MM.1S (cell line): ENCODE measurements at regions not wholly inside any gene's neighbourhood (a gene's known extent, or its start where the extent isn't known, plus 50 kb on each side); places are given as distances from the start of the nearest gene placed in this dataset.
"Not testable (repeated sequence)": the region's sequence is repeated elsewhere in the genome, so short reads cannot be mapped to it uniquely, and the experiment has no call there.

ENCODE experiments used
- DNase-seq: peaks from one replicate; pipeline ENCODE4 v3.0.0-alpha.2; 2015
- H2AFZ ChIP-seq: fragments of 300-600 bp; sonication (generic); 2 replicates; pipeline ENCODE4 v1.6.0; 2016; ENCODE audit warnings: antibody characterized with exemption, low read length
- H3F3A ChIP-seq: fragments of 300-600 bp; sonication (generic); 2 replicates; pipeline ENCODE4 v1.6.1; 2016; ENCODE audit warnings: mild to moderate bottlenecking, antibody characterized with exemption, low read length, moderate library complexity, mixed read lengths; ENCODE audit not compliant: insufficient read depth
- H3K27ac ChIP-seq: fragments of 300-600 bp; sonication (generic); 2 replicates; pipeline ENCODE4 v1.5.1; 2016; ENCODE audit warnings: mild to moderate bottlenecking, low read length
- H3K27me3 ChIP-seq: fragments of 300-600 bp; sonication (generic); replicated peaks from 2 replicates; pipeline ENCODE4 v1.6.0; 2016; ENCODE audit warnings: low read length; ENCODE audit not compliant: insufficient read depth
- H3K36me3 ChIP-seq: fragments of 300-600 bp; sonication (generic); replicated peaks from 2 replicates; pipeline ENCODE4 v1.6.1; 2016; ENCODE audit warnings: mild to moderate bottlenecking, low read length, mixed read lengths; ENCODE audit not compliant: insufficient read depth
- H3K4me1 ChIP-seq: fragments of 300-600 bp; sonication (generic); 2 replicates; pipeline ENCODE4 v1.6.1; 2016; ENCODE audit warnings: low read length, mixed read lengths
- H3K4me2 ChIP-seq: fragments of 300-600 bp; sonication (generic); 2 replicates; pipeline ENCODE4 v1.6.0; 2016; ENCODE audit warnings: low read depth, low read length
- H3K4me3 ChIP-seq: fragments of 300-600 bp; sonication (generic); 2 replicates; pipeline ENCODE4 v1.5.1; 2016; ENCODE audit warnings: low read length, mixed read lengths
- H3K79me2 ChIP-seq: fragments of 300-600 bp; sonication (generic); 2 replicates; pipeline ENCODE4 v1.6.1; 2016; ENCODE audit warnings: mixed run types, low read length, mixed read lengths
- H3K9ac ChIP-seq: fragments of 300-600 bp; sonication (generic); 2 replicates; pipeline ENCODE4 v1.6.1; 2016; ENCODE audit warnings: low read length, mixed read lengths
- H3K9me2 ChIP-seq: fragments of 300-600 bp; sonication (generic); replicated peaks from 2 replicates; pipeline ENCODE4 v1.6.1; 2016; ENCODE audit warnings: mild to moderate bottlenecking, low read length, mixed read lengths; ENCODE audit not compliant: insufficient read depth
- H3K9me3 ChIP-seq: fragments of 300-600 bp; sonication (generic); replicated peaks from 2 replicates; pipeline ENCODE4 v1.6.1; 2016; ENCODE audit warnings: mild to moderate bottlenecking, low read length, mixed read lengths; ENCODE audit not compliant: insufficient read depth
- H4K20me1 ChIP-seq: fragments of 300-600 bp; sonication (generic); 2 replicates; pipeline ENCODE4 v1.6.1; 2016; ENCODE audit warnings: mild to moderate bottlenecking, low read length, moderate library complexity, mixed read lengths; ENCODE audit not compliant: insufficient read depth

DNA sequence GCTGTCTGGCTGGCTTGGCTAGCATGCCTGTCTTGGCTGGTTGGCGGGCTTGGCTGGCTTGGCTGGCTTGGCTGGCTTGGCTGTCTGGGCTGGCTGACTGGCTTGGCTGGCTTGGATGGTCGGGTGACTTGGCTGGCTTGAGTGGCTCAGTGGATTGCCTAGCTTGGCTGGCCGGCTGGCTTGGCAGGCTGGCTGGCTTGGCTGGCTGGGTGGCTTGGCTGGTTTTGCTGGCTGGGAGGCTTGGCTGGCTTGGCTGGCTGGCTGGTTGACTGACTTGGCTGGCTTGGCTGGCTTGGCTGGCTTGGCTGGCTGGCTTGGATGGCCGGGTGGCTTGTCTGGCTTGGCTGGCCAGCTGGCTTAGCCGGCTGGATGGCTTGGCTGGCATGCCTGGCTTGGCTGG, 2828.4 kb downstream of the RPIA start:
- H4K20me1 ChIP-seq, H3K4me1 ChIP-seq, H3K9me3 ChIP-seq, H3F3A ChIP-seq, H3K9ac ChIP-seq, H3K27me3 ChIP-seq, H3K9me2 ChIP-seq, H3K36me3 ChIP-seq, H3K4me2 ChIP-seq, H3K4me3 ChIP-seq, H3K79me2 ChIP-seq, H3K27ac ChIP-seq, H2AFZ ChIP-seq, DNase-seq: not testable (repeated sequence)

DNA sequence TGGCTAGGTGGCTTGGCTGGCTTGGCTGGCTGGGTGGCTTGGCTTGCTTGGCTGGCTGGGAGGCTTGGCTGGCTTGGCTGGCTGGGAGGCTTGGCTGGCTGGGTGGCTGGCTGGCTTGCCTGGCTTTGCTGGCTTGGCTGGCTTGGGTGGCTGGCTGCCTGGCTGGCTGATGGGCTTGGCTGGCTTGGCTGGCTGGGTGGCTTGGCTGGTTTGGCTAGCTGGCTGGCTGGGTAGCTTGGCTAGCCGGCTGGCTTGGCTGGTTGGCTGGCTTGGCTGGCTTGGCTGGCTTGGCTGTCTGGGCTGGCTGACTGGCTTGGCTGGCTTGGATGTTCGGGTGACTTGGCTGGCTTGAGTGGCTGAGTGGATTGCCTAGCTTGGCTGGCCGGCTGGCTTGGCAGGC, 2829.1 kb downstream of the RPIA start:
- H3K9me3 ChIP-seq, H3K9ac ChIP-seq, H3K4me2 ChIP-seq, DNase-seq, H3K27ac ChIP-seq, H4K20me1 ChIP-seq, H3K79me2 ChIP-seq, H3K4me3 ChIP-seq, H3F3A ChIP-seq, H2AFZ ChIP-seq, H3K9me2 ChIP-seq, H3K4me1 ChIP-seq, H3K27me3 ChIP-seq, H3K36me3 ChIP-seq: not testable (repeated sequence)

DNA sequence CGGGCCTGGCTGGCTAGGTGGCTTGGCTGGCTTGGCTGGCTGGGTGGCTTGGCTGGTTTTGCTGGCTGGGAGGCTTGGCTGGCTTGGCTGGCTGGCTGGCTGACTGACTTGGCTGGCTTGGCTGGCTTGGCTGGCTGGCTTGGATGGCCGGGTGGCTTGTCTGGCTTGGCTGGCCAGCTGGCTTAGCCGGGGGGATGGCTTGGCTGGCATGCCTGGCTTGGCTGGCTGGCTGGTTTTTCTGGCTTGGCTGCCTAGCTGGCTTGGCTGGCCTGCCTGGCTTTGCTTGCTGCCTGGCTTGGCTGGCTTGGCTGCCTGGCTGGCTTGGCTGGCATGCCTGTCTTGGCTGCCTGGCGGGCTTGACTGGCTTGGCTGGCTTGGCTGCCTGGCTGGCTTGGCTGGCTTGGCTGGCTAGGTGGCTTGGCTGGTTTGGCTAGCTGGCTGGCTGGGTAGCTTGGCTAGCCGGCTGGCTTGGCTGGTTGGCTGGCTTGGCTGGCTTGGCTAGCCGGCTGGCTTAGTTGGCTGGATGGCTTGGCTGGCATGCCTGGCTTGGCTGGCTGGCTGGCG, 2829.6 kb downstream of the RPIA start:
- H3K27ac ChIP-seq, H3K79me2 ChIP-seq, H3K4me2 ChIP-seq, H3K9me3 ChIP-seq, H3K4me1 ChIP-seq, H3K9ac ChIP-seq, H3F3A ChIP-seq, DNase-seq, H3K9me2 ChIP-seq, H4K20me1 ChIP-seq, H3K4me3 ChIP-seq, H3K36me3 ChIP-seq, H2AFZ ChIP-seq, H3K27me3 ChIP-seq: not testable (repeated sequence)

DNA sequence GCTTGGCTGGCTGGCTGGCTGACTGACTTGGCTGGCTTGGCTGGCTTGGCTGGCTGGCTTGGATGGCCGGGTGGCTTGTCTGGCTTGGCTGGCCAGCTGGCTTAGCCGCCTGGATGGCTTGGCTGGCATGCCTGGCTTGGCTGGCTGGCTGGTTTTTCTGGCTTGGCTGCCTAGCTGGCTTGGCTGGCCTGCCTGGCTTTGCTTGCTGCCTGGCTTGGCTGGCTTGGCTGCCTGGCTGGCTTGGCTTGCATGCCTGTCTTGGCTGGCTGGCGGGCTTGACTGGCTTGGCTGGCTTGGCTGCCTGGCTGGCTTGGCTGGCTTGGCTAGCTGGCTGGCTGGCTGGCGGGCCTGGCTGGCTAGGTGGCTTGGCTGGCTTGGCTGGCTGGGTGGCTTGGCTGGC, 2830.5 kb downstream of the RPIA start:
- H3K9ac ChIP-seq, H3K4me1 ChIP-seq, H3K27me3 ChIP-seq, H3K4me3 ChIP-seq, H3K4me2 ChIP-seq, DNase-seq, H3K79me2 ChIP-seq, H3K36me3 ChIP-seq, H3F3A ChIP-seq, H3K9me3 ChIP-seq, H3K9me2 ChIP-seq, H2AFZ ChIP-seq, H3K27ac ChIP-seq, H4K20me1 ChIP-seq: not testable (repeated sequence)

DNA sequence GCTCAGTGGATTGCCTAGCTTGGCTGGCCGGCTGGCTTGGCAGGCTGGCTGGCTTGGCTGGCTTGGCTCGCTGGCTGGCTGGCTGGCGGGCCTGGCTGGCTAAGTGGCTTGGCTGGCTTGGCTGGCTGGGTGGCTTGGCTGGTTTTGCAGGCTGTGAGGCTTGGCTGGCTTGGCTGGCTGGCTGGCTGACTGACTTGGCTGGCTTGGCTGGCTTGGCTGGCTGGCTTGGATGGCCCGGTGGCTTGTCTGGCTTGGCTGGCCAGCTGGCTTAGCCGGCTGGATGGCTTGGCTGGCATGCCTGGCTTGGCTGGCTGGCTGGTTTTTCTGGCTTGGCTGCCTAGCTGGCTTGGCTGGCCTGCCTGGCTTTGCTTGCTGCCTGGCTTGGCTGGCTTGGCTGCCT, 2831.4 kb downstream of the RPIA start:
- not testable (repeated sequence) for H3K9ac ChIP-seq, H4K20me1 ChIP-seq, DNase-seq, H3K79me2 ChIP-seq, H3K4me1 ChIP-seq, H3K4me3 ChIP-seq, H3K4me2 ChIP-seq, H3K27me3 ChIP-seq, H3K36me3 ChIP-seq, H3K27ac ChIP-seq, H3F3A ChIP-seq, H3K9me2 ChIP-seq, H2AFZ ChIP-seq, H3K9me3 ChIP-seq

DNA sequence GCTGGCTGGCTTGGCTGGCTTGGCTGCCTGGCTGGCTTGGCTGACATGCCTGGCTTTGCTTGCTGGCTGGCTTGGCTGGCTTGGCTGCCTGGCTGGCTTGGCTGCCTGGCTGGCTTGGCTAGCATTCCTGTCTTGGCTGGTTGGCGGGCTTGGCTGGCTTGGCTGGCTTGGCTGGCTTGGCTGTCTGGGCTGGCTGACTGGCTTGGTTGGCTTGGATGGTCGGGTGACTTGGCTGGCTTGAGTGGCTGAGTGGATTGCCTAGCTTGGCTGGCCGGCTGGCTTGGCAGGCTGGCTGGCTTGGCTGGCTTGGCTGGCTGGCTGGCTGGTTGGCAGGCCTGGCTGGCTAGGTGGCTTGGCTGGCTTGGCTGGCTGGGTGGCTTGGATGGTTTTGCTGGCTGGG, 2832.3 kb downstream of the RPIA start:
- H2AFZ ChIP-seq, H3K36me3 ChIP-seq, H3K9me3 ChIP-seq, H3K79me2 ChIP-seq, H3K4me3 ChIP-seq, DNase-seq, H3K27me3 ChIP-seq, H3K9me2 ChIP-seq, H3F3A ChIP-seq, H3K4me2 ChIP-seq, H4K20me1 ChIP-seq, H3K4me1 ChIP-seq, H3K27ac ChIP-seq, H3K9ac ChIP-seq: not testable (repeated sequence)

DNA sequence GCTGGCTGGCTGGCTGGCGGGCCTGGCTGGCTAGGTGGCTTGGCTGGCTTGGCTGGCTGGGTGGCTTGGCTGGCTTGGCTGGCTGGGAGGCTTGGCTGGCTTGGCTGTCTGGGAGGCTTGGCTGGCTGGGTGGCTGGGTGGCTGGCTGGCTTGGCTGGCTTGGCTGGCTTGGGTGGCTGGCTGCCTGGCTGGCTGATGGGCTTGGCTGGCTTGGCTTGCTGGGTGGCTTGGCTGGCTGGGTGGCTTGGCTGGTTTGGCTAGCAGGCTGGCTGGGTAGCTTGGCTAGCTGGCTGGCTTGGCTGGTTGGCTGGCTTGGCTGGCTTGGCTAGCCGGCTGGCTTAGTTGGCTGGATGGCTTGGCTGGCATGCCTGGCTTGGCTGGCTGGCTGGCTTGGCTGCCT, 2834.1 kb downstream of the RPIA start:
- H3K9ac ChIP-seq, H3K79me2 ChIP-seq, H3F3A ChIP-seq, H3K9me2 ChIP-seq, H3K4me1 ChIP-seq, H3K36me3 ChIP-seq, H3K27ac ChIP-seq, H3K4me2 ChIP-seq, H2AFZ ChIP-seq, H3K27me3 ChIP-seq, DNase-seq, H3K4me3 ChIP-seq, H4K20me1 ChIP-seq, H3K9me3 ChIP-seq: not testable (repeated sequence)

DNA sequence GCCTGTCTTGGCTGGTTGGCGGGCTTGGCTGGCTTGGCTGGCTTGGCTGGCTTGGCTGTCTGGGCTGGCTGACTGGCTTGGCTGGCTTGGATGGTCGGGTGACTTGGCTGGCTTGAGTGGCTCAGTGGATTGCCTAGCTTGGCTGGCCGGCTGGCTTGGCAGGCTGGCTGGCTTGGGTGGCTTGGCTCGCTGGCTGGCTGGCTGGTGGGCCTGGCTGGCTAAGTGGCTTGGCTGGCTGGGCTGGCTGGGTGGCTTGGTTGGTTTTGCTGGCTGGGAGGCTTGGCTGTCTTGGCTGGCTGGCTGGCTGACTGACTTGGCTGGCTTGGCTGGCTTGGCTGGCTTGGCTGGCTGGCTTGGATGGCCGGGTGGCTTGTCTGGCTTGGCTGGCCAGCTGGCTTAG, 2834.6 kb downstream of the RPIA start:
- H3K9ac ChIP-seq, H2AFZ ChIP-seq, H3K27ac ChIP-seq, H3K36me3 ChIP-seq, H3K4me1 ChIP-seq, H3K79me2 ChIP-seq, H3F3A ChIP-seq, DNase-seq, H3K27me3 ChIP-seq, H3K9me3 ChIP-seq, H3K9me2 ChIP-seq, H3K4me2 ChIP-seq, H4K20me1 ChIP-seq, H3K4me3 ChIP-seq: not testable (repeated sequence)
